ENCODE measurements at regions not wholly inside any gene's neighbourhood (a gene's known extent, or its start where the extent isn't known, plus 50 kb on each side); places are given as distances from the start of the nearest gene placed in this dataset.

- no peak overlapping the region for H3K4me3 ChIP-seq (ENCODE audit: low read depth, low read length)
- DNase-seq (ENCODE audit: low read depth), result no peak
- no peak for TF ChIP-seq CTCF (IDR thresholded peaks at IDR 0.05; ENCODE audit: low read depth, low read length)
- TF ChIP-seq MYC (IDR thresholded peaks at IDR 0.05; ENCODE audit: low read depth, low read length), result no peak
- TF ChIP-seq MAX (IDR thresholded peaks at IDR 0.05; ENCODE audit: low read depth, low read length), result no peak
- no peak for TF ChIP-seq POLR2A (IDR thresholded peaks at IDR 0.05; ENCODE audit: extremely low read depth, insufficient read length)
Observed at GRCh38 chr20:22502731-22503191, 81.6 kb downstream of the FOXA2 start.

DNA sequence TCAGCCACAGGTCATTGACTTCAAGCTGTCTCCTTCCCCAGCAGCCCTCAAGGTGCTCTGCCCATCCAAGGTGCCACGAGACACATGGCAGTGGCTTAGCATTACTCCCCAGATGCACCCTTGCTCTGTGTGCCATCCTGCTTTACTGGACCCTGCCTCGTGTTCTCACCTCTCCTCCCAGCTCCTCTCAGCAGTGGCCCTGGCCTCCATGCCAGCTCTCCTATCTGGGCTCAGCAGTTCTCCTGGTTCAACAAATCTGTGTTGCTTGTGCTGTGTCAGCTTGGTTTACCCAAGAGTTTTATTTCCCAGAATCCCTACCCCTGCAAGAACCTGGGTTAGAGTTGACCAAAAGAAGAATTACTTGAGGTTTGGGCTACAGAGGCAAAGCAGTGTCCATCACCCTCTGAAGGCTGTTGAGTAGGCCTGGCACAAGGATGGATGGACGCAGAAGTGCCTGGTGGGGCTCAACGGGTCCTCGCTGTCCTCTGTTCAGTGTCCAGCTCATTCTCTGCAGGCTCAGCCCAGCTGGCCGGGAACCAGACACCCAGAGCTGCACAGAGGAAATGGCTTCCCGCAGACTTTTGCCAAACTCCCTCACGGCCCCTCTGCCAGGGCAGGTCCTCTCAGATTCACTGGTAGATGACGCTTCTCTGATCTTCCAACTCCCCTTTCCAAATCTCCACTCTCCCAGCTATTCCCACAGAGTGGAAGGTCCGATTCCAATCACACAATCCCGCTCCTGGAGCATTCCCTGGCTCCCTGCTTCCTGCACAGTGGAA is 82.6 kb downstream of the FOXA2 start:
- H3K4me3 ChIP-seq (ENCODE audit: low read depth, low read length), result no peak overlapping the region
- DNase-seq (ENCODE audit: low read depth), result no peak
- TF ChIP-seq MYC (IDR thresholded peaks at IDR 0.05; ENCODE audit: low read depth, low read length), result no peak

- no peak for DNase-seq (ENCODE audit: low read depth)
- no peak overlapping the region for H3K4me3 ChIP-seq (ENCODE audit: low read depth, low read length)
- TF ChIP-seq CTCF (IDR thresholded peaks at IDR 0.05; ENCODE audit: low read depth, low read length) (no peak), MYC (IDR thresholded peaks at IDR 0.05; ENCODE audit: low read depth, low read length) (no peak), MAX (IDR thresholded peaks at IDR 0.05; ENCODE audit: low read depth, low read length) (no peak), POLR2A (IDR thresholded peaks at IDR 0.05; ENCODE audit: extremely low read depth, insufficient read length) (no peak)
Observed at GRCh38 chr20:22501034-22501433, 83.3 kb downstream of the FOXA2 start.

DNA sequence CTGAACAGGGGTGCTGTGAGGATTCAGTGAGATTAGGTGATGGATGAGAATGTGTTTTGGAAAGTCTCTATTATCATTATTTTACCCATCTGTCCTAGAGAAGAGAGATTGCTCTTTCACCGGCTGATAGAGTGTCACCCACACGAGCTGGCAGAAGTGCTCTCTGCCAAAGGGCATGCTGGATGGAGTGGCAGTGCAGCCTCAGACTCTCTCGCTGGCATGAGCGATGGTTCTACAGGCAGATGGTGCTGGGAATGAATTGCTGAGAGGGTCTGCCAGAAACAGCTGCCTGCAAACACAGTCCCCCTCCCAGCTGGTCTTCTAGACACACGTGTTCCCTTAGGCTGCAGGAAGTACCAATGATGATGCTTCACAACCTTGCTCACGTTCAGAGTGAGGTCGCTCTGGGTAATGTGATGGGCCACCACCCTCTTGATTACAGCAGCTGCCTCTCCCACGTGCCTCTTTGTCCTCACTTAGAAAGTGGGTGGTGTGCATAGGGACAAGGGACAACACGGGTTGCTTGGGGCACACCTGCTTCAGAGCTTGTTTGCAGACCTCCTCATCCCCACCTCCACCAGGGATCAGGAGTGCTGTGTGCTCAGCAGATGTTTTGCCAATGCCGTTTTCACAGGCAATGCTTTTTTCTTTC is 84.7 kb downstream of the FOXA2 start:
- DNase-seq (ENCODE audit: low read depth), result no peak
- no peak for TF ChIP-seq MAX (IDR thresholded peaks at IDR 0.05; ENCODE audit: low read depth, low read length)
- no peak for TF ChIP-seq MYC (IDR thresholded peaks at IDR 0.05; ENCODE audit: low read depth, low read length)
- TF ChIP-seq CTCF (IDR thresholded peaks at IDR 0.05; ENCODE audit: low read depth, low read length), result no peak
- TF ChIP-seq POLR2A (IDR thresholded peaks at IDR 0.05; ENCODE audit: extremely low read depth, insufficient read length), result no peak
- no peak overlapping the region for H3K4me3 ChIP-seq (ENCODE audit: low read depth, low read length)

GRCh38 chr20:22496817-22497216 is 87.6 kb downstream of the FOXA2 start:
- DNase-seq (ENCODE audit: low read depth), result no peak
- H3K4me3 ChIP-seq (ENCODE audit: low read depth, low read length), result no peak overlapping the region

More at GRCh38 chr20:22496817-22497216, 87.6 kb downstream of the FOXA2 start:
- TF ChIP-seq POLR2A (IDR thresholded peaks at IDR 0.05; ENCODE audit: extremely low read depth, insufficient read length) (no peak), MYC (IDR thresholded peaks at IDR 0.05; ENCODE audit: low read depth, low read length) (no peak), MAX (IDR thresholded peaks at IDR 0.05; ENCODE audit: low read depth, low read length) (no peak), CTCF (IDR thresholded peaks at IDR 0.05; ENCODE audit: low read depth, low read length) (no peak)

All from NB4 (cell line).